ENCODE measurements at regions not wholly inside any gene's neighbourhood (a gene's known extent, or its start where the extent isn't known, plus 50 kb on each side); places are given as distances from the start of the nearest gene placed in this dataset.

DNA sequence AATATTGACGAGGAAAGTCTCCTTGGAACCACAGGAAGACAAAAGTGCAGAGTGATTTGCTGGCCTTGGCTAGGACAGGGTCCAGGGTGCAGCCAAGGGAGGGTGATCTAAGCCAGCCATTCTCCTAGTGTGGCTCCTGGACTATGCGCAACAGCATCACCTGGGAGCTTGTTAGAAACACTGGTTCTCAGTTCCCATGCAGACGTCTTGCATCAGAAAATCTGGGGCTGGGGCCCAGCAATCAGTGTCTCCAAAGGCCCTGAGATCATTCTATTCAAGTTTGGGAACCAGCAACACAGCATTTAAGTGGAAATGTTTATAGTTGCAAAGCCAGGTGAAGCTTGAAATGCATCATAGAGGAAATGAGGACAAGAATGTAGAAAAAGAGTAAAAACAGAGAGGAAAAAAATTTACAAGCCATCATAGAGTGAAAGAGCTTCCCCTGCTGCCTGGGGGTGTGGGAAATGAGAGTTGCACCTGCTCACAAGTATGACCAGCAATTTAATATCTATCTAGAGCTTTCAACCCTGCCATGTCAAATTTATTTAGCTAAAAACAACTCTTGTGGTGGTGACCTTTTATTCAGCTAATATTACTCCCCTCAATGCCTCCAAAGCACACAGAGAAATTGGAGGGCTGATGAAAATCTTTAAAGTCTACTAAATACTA lies 54.4 kb upstream of the SEC11C start:
- DNase-seq (ENCODE audit: insufficient read length, low spot score), result no peak

DNA sequence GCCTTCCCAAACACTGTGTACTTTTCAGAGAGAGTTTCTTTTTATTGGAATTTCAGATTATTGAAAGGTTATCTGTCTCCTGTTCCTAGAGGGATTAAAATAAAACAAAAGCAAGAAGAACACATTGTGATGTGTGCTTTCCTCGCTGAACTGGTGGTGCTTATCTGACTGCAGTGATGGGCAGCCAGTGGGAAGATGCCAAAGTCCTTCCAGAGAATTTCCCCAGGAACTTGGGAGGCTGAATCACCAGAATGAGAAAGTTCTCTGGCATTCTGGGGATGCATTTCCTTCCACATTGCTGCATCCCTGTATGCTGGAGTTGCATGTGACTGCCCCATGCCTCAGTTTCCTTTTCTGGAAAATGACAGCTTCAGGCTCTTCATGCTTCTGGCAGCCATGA lies 53.9 kb upstream of the SEC11C start:
- no peak for TF ChIP-seq POLR2AphosphoS5 (IDR thresholded peaks at IDR 0.05; ENCODE audit: low read depth, low read length)
- no peak for TF ChIP-seq POU2F2 (IDR thresholded peaks at IDR 0.05; ENCODE audit: low read depth, low read length)
- TF ChIP-seq POLR2A (IDR thresholded peaks at IDR 0.05; ENCODE audit: low read depth, low read length), result no peak
- no peak for TF ChIP-seq TAF1 (IDR thresholded peaks at IDR 0.05; ENCODE audit: low read depth, low read length)
- no peak for TF ChIP-seq SPI1 (IDR thresholded peaks at IDR 0.05; ENCODE audit: low read depth, low read length)
- TF ChIP-seq PAX5 (IDR thresholded peaks at IDR 0.05; ENCODE audit: insufficient read depth, low read length, severe bottlenecking), result no peak
- FAIRE-seq, result no peak
- DNase-seq (ENCODE audit: insufficient read length, low spot score), result no peak

More for the DNA sequence above, 54.4 kb upstream of the SEC11C start:
- TF ChIP-seq PAX5 (IDR thresholded peaks at IDR 0.05; ENCODE audit: insufficient read depth, low read length, severe bottlenecking) (no peak), TAF1 (IDR thresholded peaks at IDR 0.05; ENCODE audit: low read depth, low read length) (no peak), POLR2A (IDR thresholded peaks at IDR 0.05; ENCODE audit: low read depth, low read length) (no peak), POLR2AphosphoS5 (IDR thresholded peaks at IDR 0.05; ENCODE audit: low read depth, low read length) (no peak), POU2F2 (IDR thresholded peaks at IDR 0.05; ENCODE audit: low read depth, low read length) (no peak), SPI1 (IDR thresholded peaks at IDR 0.05; ENCODE audit: low read depth, low read length) (no peak)
- FAIRE-seq, result peak; percentile 23

GRCh38 chr18:59086522-59086921 lies 53.2 kb upstream of the SEC11C start:
- TF ChIP-seq SPI1 (IDR thresholded peaks at IDR 0.05; ENCODE audit: low read depth, low read length) (no peak), POU2F2 (IDR thresholded peaks at IDR 0.05; ENCODE audit: low read depth, low read length) (no peak), TAF1 (IDR thresholded peaks at IDR 0.05; ENCODE audit: low read depth, low read length) (no peak), POLR2A (IDR thresholded peaks at IDR 0.05; ENCODE audit: low read depth, low read length) (no peak), PAX5 (IDR thresholded peaks at IDR 0.05; ENCODE audit: insufficient read depth, low read length, severe bottlenecking) (no peak), POLR2AphosphoS5 (IDR thresholded peaks at IDR 0.05; ENCODE audit: low read depth, low read length) (no peak)
- FAIRE-seq (no peak), DNase-seq (ENCODE audit: insufficient read length, low spot score) (no peak)

GRCh38 chr18:59087391-59087790 lies 52.3 kb upstream of the SEC11C start:
- TF ChIP-seq POU2F2 (IDR thresholded peaks at IDR 0.05; ENCODE audit: low read depth, low read length), result no peak
- TF ChIP-seq POLR2A (IDR thresholded peaks at IDR 0.05; ENCODE audit: low read depth, low read length), result no peak
- TF ChIP-seq PAX5 (IDR thresholded peaks at IDR 0.05; ENCODE audit: insufficient read depth, low read length, severe bottlenecking), result no peak
- TF ChIP-seq TAF1 (IDR thresholded peaks at IDR 0.05; ENCODE audit: low read depth, low read length), result no peak
- no peak for TF ChIP-seq POLR2AphosphoS5 (IDR thresholded peaks at IDR 0.05; ENCODE audit: low read depth, low read length)
- no peak for TF ChIP-seq SPI1 (IDR thresholded peaks at IDR 0.05; ENCODE audit: low read depth, low read length)
- DNase-seq (ENCODE audit: insufficient read length, low spot score) (no peak), FAIRE-seq (no peak)
